Body of pancreas (tissue), 4 donors: ENCODE measurements at regions not wholly inside any gene's neighbourhood (a gene's known extent, or its start where the extent isn't known, plus 50 kb on each side); places are given as distances from the start of the nearest gene placed in this dataset.

Experiments
- CTCF ChIP-seq, 7 experiments: fragments of 450-650 bp in 4 of 7; fragments of 200-600 bp in 3 of 7; sonication (generic) in 3 of 7; IDR thresholded peaks; one replicate each; pipeline ENCODE4 v1.5.1; 2016 to 2019; ENCODE audit warnings: antibody characterized with exemption in 7 of 7
- POLR2A ChIP-seq, 3 donors: fragments of 450-650 bp; IDR thresholded peaks; one replicate each; pipeline ENCODE4 v1.6.1; 2016; ENCODE audit warnings: antibody characterized with exemption in 3 of 3, mild to moderate bottlenecking in 2 of 3

DNA sequence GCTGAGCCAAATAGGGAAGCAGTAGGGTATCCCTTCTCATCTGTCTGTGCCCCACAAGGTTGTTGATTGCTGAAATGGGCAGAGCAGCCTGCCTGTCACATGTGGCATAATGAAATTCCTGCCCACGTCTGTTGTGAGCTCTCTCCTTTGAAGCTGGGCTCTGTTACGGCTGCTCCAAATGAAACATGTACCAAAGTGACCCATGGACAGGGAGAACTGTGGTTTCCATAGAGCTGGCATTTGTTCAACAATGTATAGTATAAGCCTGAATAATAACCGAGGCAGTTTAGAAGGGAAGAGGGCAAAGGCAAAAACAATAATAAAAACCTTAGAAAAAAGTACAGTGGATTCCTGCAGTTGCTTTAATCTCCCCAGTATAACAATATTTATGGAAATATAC lies 149.7 kb downstream of the LYPLAL1 start:
- no peak for TF ChIP-seq CTCF (IDR thresholded peaks at IDR 0.05)
- no peak for TF ChIP-seq POLR2A (IDR thresholded peaks at IDR 0.05)
